ENCODE measurements at regions not wholly inside any gene's neighbourhood (a gene's known extent, or its start where the extent isn't known, plus 50 kb on each side); places are given as distances from the start of the nearest gene placed in this dataset.

DNA sequence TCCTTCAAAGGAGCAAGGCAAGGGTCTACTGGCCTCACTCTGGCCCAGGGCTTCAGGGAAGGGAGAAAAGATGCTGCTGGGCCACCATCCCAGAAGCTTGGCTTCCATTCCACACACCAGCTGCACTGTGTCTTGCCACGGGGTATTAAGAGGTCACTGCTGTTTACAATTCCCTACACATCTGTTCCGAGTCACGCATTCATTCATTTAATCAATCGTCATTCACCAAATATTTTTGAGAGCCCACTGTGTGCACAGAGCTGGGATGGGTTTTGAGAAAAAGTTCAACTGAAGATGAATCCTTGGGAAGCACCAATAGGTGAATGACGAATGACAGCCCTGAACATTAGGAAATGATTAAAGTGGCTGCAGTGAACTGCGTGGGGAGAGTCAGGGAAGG lies 101.7 kb downstream of the NAV1 start:
- H3K27ac ChIP-seq (ENCODE audit: low read depth), result no peak overlapping the region
- H3K4me1 Mint-ChIP-seq, result peaks cover 19% of the 10 kb centered on the region
- peaks cover 11% of the 10 kb centered on the region for H3K27me3 Mint-ChIP-seq (ENCODE audit: insufficient read depth, low read depth, poor library complexity)

DNA sequence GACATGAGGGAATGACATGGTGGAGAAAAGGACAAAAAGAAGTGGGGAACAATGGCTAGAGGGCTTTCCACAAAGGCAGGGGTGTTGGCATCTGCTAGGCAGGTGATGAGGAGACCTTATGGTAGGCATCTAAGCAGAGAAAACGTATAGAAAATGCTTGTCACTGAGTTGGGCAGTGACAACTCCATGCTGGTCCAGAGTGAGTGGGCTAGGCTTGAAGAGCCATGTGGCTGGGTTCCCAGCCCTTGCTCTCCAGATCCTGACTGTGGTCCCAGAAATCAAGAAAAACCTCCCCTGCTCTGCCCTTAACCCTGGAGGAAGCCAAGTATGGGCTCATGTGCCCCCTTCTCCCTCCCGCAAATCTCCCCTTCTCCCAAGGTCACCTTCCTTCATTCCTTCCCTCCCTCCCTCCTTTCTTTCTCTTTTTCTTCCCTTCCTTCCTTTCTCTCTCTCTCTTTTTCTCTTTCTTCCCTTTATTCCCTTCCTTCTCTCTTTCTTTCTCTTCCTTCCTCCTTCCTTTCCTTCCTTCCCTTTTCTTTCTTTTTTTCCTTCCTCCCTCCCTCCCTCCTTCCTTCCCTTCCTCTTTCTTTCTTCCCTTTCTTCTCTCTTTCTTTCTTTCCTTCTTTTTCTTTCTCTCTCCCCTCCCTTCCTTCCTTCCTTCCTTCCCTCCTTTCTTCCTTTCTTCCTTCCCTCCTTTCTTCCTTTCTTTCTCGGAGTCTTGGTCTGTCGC lies 102.8 kb downstream of the NAV1 start:
- Histone ChIP-seq H3K36me3 (ENCODE audit: insufficient read depth) (no peaks in the 10 kb centered on the region), H3K4me3 (no peak overlapping the region), H4K20me1 (replicated peaks; ENCODE audit: insufficient read depth) (no peaks in the 10 kb centered on the region), H3K4me2 (no peak overlapping the region), H2AFZ (no peak overlapping the region), H3K9me2 (ENCODE audit: insufficient read depth) (0 out of 2 replicates have a peak, but pooled peaks cover 6% of the 10 kb centered on the region), H3K27ac (ENCODE audit: low read depth) (no peak overlapping the region), H3K79me2 (replicated peaks; ENCODE audit: insufficient read depth) (no peaks in the 10 kb centered on the region), H3F3A (replicated peaks; ENCODE audit: low read depth) (no peaks in the 10 kb centered on the region), H3K4me1 (ENCODE audit: insufficient read depth) (no peaks in the 10 kb centered on the region), H3K27me3 (ENCODE audit: insufficient read depth) (peaks cover 8% of the 10 kb centered on the region)
- Mint-ChIP-seq H3K9me3 (no peaks in the 10 kb centered on the region), H3K4me1 (peaks cover 14% of the 10 kb centered on the region), H3K4me3 (no peak overlapping the region), H3K27me3 (ENCODE audit: insufficient read depth, low read depth, poor library complexity) (peaks cover 9% of the 10 kb centered on the region), H3K27ac (no peak overlapping the region), H3K36me3 (ENCODE audit: low read depth) (no peaks in the 10 kb centered on the region; the same call in none of the 3 replicates)
- ATAC-seq (no peak), DNase-seq (ENCODE audit: low spot score) (no peak)
- TF ChIP-seq ZNF114 (CRISPR knock-in tag; IDR thresholded peaks at IDR 0.05) (no peak), EZH2 (IDR thresholded peaks at IDR 0.05; ENCODE audit: low read depth, unreplicated experiment) (no peak), JUNB (IDR thresholded peaks at IDR 0.05; ENCODE audit: unreplicated experiment) (no peak), ZNF331 (CRISPR knock-in tag; IDR thresholded peaks at IDR 0.05; ENCODE audit: low read depth) (no peak), STAT1 (IDR thresholded peaks at IDR 0.05; ENCODE audit: unreplicated experiment) (no peak), EZH2phosphoT487 (IDR thresholded peaks at IDR 0.05; ENCODE audit: unreplicated experiment) (no peak), POLR2AphosphoS5 (IDR thresholded peaks at IDR 0.05; ENCODE audit: low read depth) (no peak), NANOG (IDR thresholded peaks at IDR 0.05; ENCODE audit: borderline replicate concordance) (no peak)
- TF ChIP-seq, protein P1, sequence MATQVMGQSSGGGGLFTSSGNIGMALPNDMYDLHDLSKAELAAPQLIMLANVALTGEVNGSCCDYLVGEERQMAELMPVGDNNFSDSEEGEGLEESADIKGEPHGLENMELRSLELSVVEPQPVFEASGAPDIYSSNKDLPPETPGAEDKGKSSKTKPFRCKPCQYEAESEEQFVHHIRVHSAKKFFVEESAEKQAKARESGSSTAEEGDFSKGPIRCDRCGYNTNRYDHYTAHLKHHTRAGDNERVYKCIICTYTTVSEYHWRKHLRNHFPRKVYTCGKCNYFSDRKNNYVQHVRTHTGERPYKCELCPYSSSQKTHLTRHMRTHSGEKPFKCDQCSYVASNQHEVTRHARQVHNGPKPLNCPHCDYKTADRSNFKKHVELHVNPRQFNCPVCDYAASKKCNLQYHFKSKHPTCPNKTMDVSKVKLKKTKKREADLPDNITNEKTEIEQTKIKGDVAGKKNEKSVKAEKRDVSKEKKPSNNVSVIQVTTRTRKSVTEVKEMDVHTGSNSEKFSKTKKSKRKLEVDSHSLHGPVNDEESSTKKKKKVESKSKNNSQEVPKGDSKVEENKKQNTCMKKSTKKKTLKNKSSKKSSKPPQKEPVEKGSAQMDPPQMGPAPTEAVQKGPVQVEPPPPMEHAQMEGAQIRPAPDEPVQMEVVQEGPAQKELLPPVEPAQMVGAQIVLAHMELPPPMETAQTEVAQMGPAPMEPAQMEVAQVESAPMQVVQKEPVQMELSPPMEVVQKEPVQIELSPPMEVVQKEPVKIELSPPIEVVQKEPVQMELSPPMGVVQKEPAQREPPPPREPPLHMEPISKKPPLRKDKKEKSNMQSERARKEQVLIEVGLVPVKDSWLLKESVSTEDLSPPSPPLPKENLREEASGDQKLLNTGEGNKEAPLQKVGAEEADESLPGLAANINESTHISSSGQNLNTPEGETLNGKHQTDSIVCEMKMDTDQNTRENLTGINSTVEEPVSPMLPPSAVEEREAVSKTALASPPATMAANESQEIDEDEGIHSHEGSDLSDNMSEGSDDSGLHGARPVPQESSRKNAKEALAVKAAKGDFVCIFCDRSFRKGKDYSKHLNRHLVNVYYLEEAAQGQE (IDR thresholded peaks at IDR 0.05; ENCODE audit: unreplicated experiment), result no peak
- TF ChIP-seq, protein P2, sequence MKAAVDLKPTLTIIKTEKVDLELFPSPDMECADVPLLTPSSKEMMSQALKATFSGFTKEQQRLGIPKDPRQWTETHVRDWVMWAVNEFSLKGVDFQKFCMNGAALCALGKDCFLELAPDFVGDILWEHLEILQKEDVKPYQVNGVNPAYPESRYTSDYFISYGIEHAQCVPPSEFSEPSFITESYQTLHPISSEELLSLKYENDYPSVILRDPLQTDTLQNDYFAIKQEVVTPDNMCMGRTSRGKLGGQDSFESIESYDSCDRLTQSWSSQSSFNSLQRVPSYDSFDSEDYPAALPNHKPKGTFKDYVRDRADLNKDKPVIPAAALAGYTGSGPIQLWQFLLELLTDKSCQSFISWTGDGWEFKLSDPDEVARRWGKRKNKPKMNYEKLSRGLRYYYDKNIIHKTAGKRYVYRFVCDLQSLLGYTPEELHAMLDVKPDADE (IDR thresholded peaks at IDR 0.05), result no peak
- TF ChIP-seq, protein P3, sequence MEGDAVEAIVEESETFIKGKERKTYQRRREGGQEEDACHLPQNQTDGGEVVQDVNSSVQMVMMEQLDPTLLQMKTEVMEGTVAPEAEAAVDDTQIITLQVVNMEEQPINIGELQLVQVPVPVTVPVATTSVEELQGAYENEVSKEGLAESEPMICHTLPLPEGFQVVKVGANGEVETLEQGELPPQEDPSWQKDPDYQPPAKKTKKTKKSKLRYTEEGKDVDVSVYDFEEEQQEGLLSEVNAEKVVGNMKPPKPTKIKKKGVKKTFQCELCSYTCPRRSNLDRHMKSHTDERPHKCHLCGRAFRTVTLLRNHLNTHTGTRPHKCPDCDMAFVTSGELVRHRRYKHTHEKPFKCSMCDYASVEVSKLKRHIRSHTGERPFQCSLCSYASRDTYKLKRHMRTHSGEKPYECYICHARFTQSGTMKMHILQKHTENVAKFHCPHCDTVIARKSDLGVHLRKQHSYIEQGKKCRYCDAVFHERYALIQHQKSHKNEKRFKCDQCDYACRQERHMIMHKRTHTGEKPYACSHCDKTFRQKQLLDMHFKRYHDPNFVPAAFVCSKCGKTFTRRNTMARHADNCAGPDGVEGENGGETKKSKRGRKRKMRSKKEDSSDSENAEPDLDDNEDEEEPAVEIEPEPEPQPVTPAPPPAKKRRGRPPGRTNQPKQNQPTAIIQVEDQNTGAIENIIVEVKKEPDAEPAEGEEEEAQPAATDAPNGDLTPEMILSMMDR (conservative IDR thresholded peaks at IDR 0.05; ENCODE audit: low read depth in 2 of 2), result no peak

More for the DNA sequence above, 101.7 kb downstream of the NAV1 start:
- Histone ChIP-seq H3K79me2 (replicated peaks; ENCODE audit: insufficient read depth) (no peaks in the 10 kb centered on the region), H3K4me3 (no peak overlapping the region), H3K36me3 (ENCODE audit: insufficient read depth) (no peaks in the 10 kb centered on the region), H3K9me2 (ENCODE audit: insufficient read depth) (0 out of 2 replicates have a peak, but pooled peaks cover 6% of the 10 kb centered on the region), H2AFZ (no peak overlapping the region), H3K27me3 (ENCODE audit: insufficient read depth) (no peaks in the 10 kb centered on the region), H3K4me1 (ENCODE audit: insufficient read depth) (no peaks in the 10 kb centered on the region; the same call in 1 of the 2 replicates), H3K4me2 (no peak overlapping the region), H3F3A (replicated peaks; ENCODE audit: low read depth) (no peaks in the 10 kb centered on the region), H4K20me1 (replicated peaks; ENCODE audit: insufficient read depth) (no peaks in the 10 kb centered on the region)
- DNase-seq (ENCODE audit: low spot score), result no peak
- H3K4me3 Mint-ChIP-seq, result no peak overlapping the region; the same call in 2 of the 3 replicates
- no peak for ATAC-seq
- H3K27ac Mint-ChIP-seq, result no peak overlapping the region
- TF ChIP-seq JUNB (IDR thresholded peaks at IDR 0.05; ENCODE audit: unreplicated experiment) (no peak), STAT1 (IDR thresholded peaks at IDR 0.05; ENCODE audit: unreplicated experiment) (no peak)
- TF ChIP-seq, protein P1 (IDR thresholded peaks at IDR 0.05; ENCODE audit: unreplicated experiment), result no peak
- H3K9me3 Mint-ChIP-seq, result no peaks in the 10 kb centered on the region
- H3K36me3 Mint-ChIP-seq (ENCODE audit: low read depth), result no peaks in the 10 kb centered on the region; the same call in 2 of the 3 replicates
